ENCODE measurements at regions not wholly inside any gene's neighbourhood (a gene's known extent, or its start where the extent isn't known, plus 50 kb on each side); places are given as distances from the start of the nearest gene placed in this dataset.

GRCh38 chr18:76697441-76697901 is 124.9 kb upstream of the ZNF236 start:
- Histone ChIP-seq H2AFZ (peak overlapping the region; percentile 34), H3K79me2 (ENCODE audit: insufficient read depth) (no peaks in the 10 kb centered on the region), H3K9me3 (ENCODE audit: low read depth) (no peaks in the 10 kb centered on the region), H3K27me3 (replicated peaks; ENCODE audit: insufficient read depth) (peaks cover 12% of the 10 kb centered on the region; the same call in 1 of the 2 replicates), H3K4me3 (peak overlapping the region; percentile 23; the same call in 1 of the 2 replicates), H3K27ac (no peak overlapping the region), H4K20me1 (ENCODE audit: insufficient read depth) (no peaks in the 10 kb centered on the region), H3K9me2 (ENCODE audit: insufficient read depth) (no peaks in the 10 kb centered on the region), H3K36me3 (ENCODE audit: low read depth) (no peaks in the 10 kb centered on the region), H3K4me2 (ENCODE audit: unreplicated experiment) (peak overlapping the region; percentile 31), H3K4me1 (ENCODE audit: insufficient read depth) (no peaks in the 10 kb centered on the region), H3F3A (ENCODE audit: insufficient read depth) (no peaks in the 10 kb centered on the region), H3K9ac (peak overlapping the region; percentile 7; the same call in 1 of the 2 replicates)
- in situ Hi-C loops (cut with MboI) = loop anchor here (10.0 kb wide), 1 partner anchor 293 kb away; no protein-coding TSS in a partner anchor
- WGBS, 2 experiments (ENCODE audit: low coverage in 1 of 2, low lambda C conversion rate in 2 of 2, missing lambda C conversion rate in 2 of 2) = 15 to 17% methylated on average over 13 of the region's 13 CpGs
- DNase-seq = peak; percentile 58
- TF ChIP-seq EZH2 (IDR thresholded peaks at IDR 0.05; ENCODE audit: insufficient read depth, poor library complexity, severe bottlenecking) (no peak), EZH2phosphoT487 (IDR thresholded peaks at IDR 0.05; ENCODE audit: insufficient read depth, low read depth) (no peak)

GRCh38 chr18:76691800-76692199 is 130.6 kb upstream of the ZNF236 start:
- no peak for TF ChIP-seq EZH2 (IDR thresholded peaks at IDR 0.05; ENCODE audit: insufficient read depth, poor library complexity, severe bottlenecking)
- no peak for TF ChIP-seq EZH2phosphoT487 (IDR thresholded peaks at IDR 0.05; ENCODE audit: insufficient read depth, low read depth)
- Histone ChIP-seq H2AFZ (peak overlapping the region; percentile 23; the same call in 1 of the 2 replicates), H3K27ac (no peak overlapping the region), H3K27me3 (replicated peaks; ENCODE audit: insufficient read depth) (peaks cover 37% of the 10 kb centered on the region), H4K20me1 (ENCODE audit: insufficient read depth) (no peaks in the 10 kb centered on the region), H3F3A (ENCODE audit: insufficient read depth) (no peaks in the 10 kb centered on the region), H3K9me2 (ENCODE audit: insufficient read depth) (no peaks in the 10 kb centered on the region), H3K36me3 (ENCODE audit: low read depth) (no peaks in the 10 kb centered on the region), H3K4me3 (no peak overlapping the region), H3K79me2 (ENCODE audit: insufficient read depth) (no peaks in the 10 kb centered on the region), H3K4me2 (ENCODE audit: unreplicated experiment) (peak overlapping the region; percentile 25), H3K9ac (no peak overlapping the region), H3K9me3 (ENCODE audit: low read depth) (no peaks in the 10 kb centered on the region), H3K4me1 (ENCODE audit: insufficient read depth) (peaks cover 4% of the 10 kb centered on the region; the same call in 1 of the 2 replicates)
- WGBS, 2 experiments (ENCODE audit: low coverage in 1 of 2, low lambda C conversion rate in 2 of 2, missing lambda C conversion rate in 2 of 2) = 2 to 3% methylated on average over 7 of the region's 7 CpGs
- peak; percentile 82 for DNase-seq
- in situ Hi-C loops (cut with MboI) = loop anchor here (10.0 kb wide), 1 partner anchor 287 kb away; no protein-coding TSS in a partner anchor

GRCh38 chr18:76689646-76690264 is 132.6 kb upstream of the ZNF236 start:
- Histone ChIP-seq H4K20me1 (ENCODE audit: insufficient read depth) (no peaks in the 10 kb centered on the region), H3K9me3 (ENCODE audit: low read depth) (no peaks in the 10 kb centered on the region), H3K9me2 (ENCODE audit: insufficient read depth) (no peaks in the 10 kb centered on the region), H3K79me2 (ENCODE audit: insufficient read depth) (no peaks in the 10 kb centered on the region), H3F3A (ENCODE audit: insufficient read depth) (no peaks in the 10 kb centered on the region), H3K4me3 (no peak overlapping the region), H3K4me2 (ENCODE audit: unreplicated experiment) (no peak overlapping the region), H2AFZ (no peak overlapping the region), H3K36me3 (ENCODE audit: low read depth) (no peaks in the 10 kb centered on the region), H3K9ac (no peak overlapping the region), H3K27me3 (replicated peaks; ENCODE audit: insufficient read depth) (peaks cover 37% of the 10 kb centered on the region), H3K27ac (no peak overlapping the region), H3K4me1 (ENCODE audit: insufficient read depth) (peaks cover 4% of the 10 kb centered on the region; the same call in 1 of the 2 replicates)
- TF ChIP-seq EZH2 (IDR thresholded peaks at IDR 0.05; ENCODE audit: insufficient read depth, poor library complexity, severe bottlenecking) (peak; percentile 7), EZH2phosphoT487 (IDR thresholded peaks at IDR 0.05; ENCODE audit: insufficient read depth, low read depth) (no peak)
- in situ Hi-C loops (cut with MboI) = loop anchor here (10.0 kb wide), 1 partner anchor 285 kb away; no protein-coding TSS in a partner anchor
- DNase-seq = peak; percentile 31
- WGBS, 2 experiments (ENCODE audit: low coverage in 1 of 2, low lambda C conversion rate in 2 of 2, missing lambda C conversion rate in 2 of 2) = 67 to 70% methylated on average over 7 of the region's 7 CpGs

GRCh38 chr18:76688724-76689472 is 133.5 kb upstream of the ZNF236 start:
- peaks cover 4% of the 10 kb centered on the region; the same call in 1 of the 2 replicates for H3K4me1 ChIP-seq (ENCODE audit: insufficient read depth)
- H3K4me3 ChIP-seq = no peak overlapping the region
- in situ Hi-C loops (cut with MboI) = no loop called here
- H3K36me3 ChIP-seq (ENCODE audit: low read depth) = no peaks in the 10 kb centered on the region
- TF ChIP-seq EZH2phosphoT487 (IDR thresholded peaks at IDR 0.05; ENCODE audit: insufficient read depth, low read depth) (no peak), EZH2 (IDR thresholded peaks at IDR 0.05; ENCODE audit: insufficient read depth, poor library complexity, severe bottlenecking) (no peak)
- H3K9ac ChIP-seq = no peak overlapping the region
- peaks cover 37% of the 10 kb centered on the region for H3K27me3 ChIP-seq (replicated peaks; ENCODE audit: insufficient read depth)
- H3K4me2 ChIP-seq (ENCODE audit: unreplicated experiment) = no peak overlapping the region
- no peak overlapping the region for H3K27ac ChIP-seq
- no peak overlapping the region for H2AFZ ChIP-seq
- 51 to 58% methylated on average over 14 to 15 of the region's 15 CpGs for WGBS, 2 experiments (ENCODE audit: low coverage in 1 of 2, low lambda C conversion rate in 2 of 2, missing lambda C conversion rate in 2 of 2)
- H3K79me2 ChIP-seq (ENCODE audit: insufficient read depth) = no peaks in the 10 kb centered on the region
- no peak for DNase-seq
- no peaks in the 10 kb centered on the region for H3K9me2 ChIP-seq (ENCODE audit: insufficient read depth)
- no peaks in the 10 kb centered on the region for H4K20me1 ChIP-seq (ENCODE audit: insufficient read depth)
- no peaks in the 10 kb centered on the region for H3K9me3 ChIP-seq (ENCODE audit: low read depth)
- no peaks in the 10 kb centered on the region for H3F3A ChIP-seq (ENCODE audit: insufficient read depth)
